Right lobe of liver (tissue), 6 donors: ENCODE measurements at regions not wholly inside any gene's neighbourhood (a gene's known extent, or its start where the extent isn't known, plus 50 kb on each side); places are given as distances from the start of the nearest gene placed in this dataset.
A peak's percentile ranks its signal among the peaks of the same experiment; 100 is the strongest.

Experiments
- ATAC-seq, 4 donors: fragments of 200-7000 bp; cut with Tn5 transposase; one replicate each; pipeline ENCODE4 v1.9.1; 2020; ENCODE audit warnings: mild to moderate bottlenecking in 4 of 4, moderate library complexity in 4 of 4
- DNase-seq, 3 donors: peaks; one replicate each; pipeline ENCODE4 v3.0.0-alpha.2; 2020
- H3K27ac ChIP-seq, 3 donors: fragments of 200-600 bp; one replicate each; pipeline ENCODE4 v1.8.0; 2022
- H3K27me3 ChIP-seq, 2 donors: fragments of 200-600 bp; one replicate each; pipeline ENCODE4 v1.8.0; 2022
- H3K36me3 ChIP-seq, 4 donors: fragments of 200-600 bp; sonication (generic) in 1 of 4; one replicate each; pipeline versions ENCODE4 v1.5.1 to v1.8.0; 2017 to 2022; ENCODE audit warnings: control low read depth in 1 of 4
- H3K4me1 ChIP-seq, 4 donors: fragments of 200-600 bp; sonication (generic) in 1 of 4; one replicate each; pipeline versions ENCODE4 v1.5.1 to v1.8.0; 2017 to 2022; ENCODE audit warnings: control low read depth in 1 of 4
- H3K4me3 ChIP-seq, 3 donors: fragments of 200-600 bp; one replicate each; pipeline ENCODE4 v1.8.0; 2022
- H3K9me3 ChIP-seq, 4 donors: fragments of 200-600 bp; sonication (generic) in 1 of 4; one replicate each; pipeline versions ENCODE4 v1.5.1 to v1.8.0; 2017 to 2022; ENCODE audit warnings: control low read depth in 1 of 4
- POLR2A ChIP-seq: fragments of 450-650 bp; IDR thresholded peaks from one replicate; pipeline ENCODE4 v1.6.1; 2017; ENCODE audit warnings: antibody characterized with exemption, mild to moderate bottlenecking
- WGBS: methylation state at CpG from one replicate; pipeline ENCODE4 v1.1.6; 2018; ENCODE audit warnings: low coverage, low lambda C conversion rate; ENCODE audit not compliant: insufficient coverage; ENCODE audit errors: missing lambda C conversion rate; 5-methylcytosine and 5-hydroxymethylcytosine counted together
- intact Hi-C, 2 donors: fragments of 100-400 bp; cut with DNase I; formaldehyde crosslinking; loops; one replicate each; pipeline versions ENCODE4 v1.11.2 to v1.14.1; 2022
- TF ChIP-seq, protein P1 (sequence below), 4 donors: fragments of 200-600 bp in 3 of 4; fragments of 450-650 bp in 1 of 4; IDR thresholded peaks; one replicate each; pipeline versions ENCODE4 v1.5.1 to v1.8.0; 2016 to 2022; ENCODE audit warnings: antibody characterized with exemption in 4 of 4, mild to moderate bottlenecking in 2 of 4
- donor health status: DM: no; HTN: yes; CAD: no.
- donor health status: DM: no; HTN: no; CAD: no.
- donor health status: DM: no; HTN: no; CAD: no.
- donor health status: DM: no; HTN: yes; CAD: no.
- donor health status: DM: no; HTN: yes; CAD: no.

DNA sequence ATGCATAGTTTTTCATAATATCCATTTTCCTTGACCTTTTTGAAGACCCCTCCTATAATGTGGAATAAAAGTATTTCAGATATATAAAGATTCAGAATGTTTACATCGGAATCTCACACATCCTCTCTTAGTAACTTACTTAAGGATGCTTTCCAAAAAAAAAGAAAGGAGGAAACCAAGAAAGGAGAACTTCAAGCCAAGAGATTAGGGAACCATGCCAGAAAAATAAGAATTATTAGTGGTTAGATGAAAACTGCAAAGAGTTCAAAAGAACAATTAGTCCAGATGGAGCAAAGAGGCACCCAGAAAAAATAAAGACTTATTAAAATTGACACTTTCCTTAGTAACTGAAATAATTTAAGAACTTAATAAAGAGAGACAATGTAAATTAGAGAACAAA lies 179.2 kb downstream of the DUSP6 start:
- Histone ChIP-seq H3K27ac (no peak overlapping the region), H3K9me3 (no peaks in the 10 kb centered on the region), H3K4me3 (no peak overlapping the region), H3K27me3 (no peaks in the 10 kb centered on the region), H3K4me1 (peaks cover 0 to 10% (median 3%) of the 10 kb centered on the region in 4 donors), H3K36me3 (no peaks in the 10 kb centered on the region)
- no peak for TF ChIP-seq POLR2A
- TF ChIP-seq, protein P1, sequence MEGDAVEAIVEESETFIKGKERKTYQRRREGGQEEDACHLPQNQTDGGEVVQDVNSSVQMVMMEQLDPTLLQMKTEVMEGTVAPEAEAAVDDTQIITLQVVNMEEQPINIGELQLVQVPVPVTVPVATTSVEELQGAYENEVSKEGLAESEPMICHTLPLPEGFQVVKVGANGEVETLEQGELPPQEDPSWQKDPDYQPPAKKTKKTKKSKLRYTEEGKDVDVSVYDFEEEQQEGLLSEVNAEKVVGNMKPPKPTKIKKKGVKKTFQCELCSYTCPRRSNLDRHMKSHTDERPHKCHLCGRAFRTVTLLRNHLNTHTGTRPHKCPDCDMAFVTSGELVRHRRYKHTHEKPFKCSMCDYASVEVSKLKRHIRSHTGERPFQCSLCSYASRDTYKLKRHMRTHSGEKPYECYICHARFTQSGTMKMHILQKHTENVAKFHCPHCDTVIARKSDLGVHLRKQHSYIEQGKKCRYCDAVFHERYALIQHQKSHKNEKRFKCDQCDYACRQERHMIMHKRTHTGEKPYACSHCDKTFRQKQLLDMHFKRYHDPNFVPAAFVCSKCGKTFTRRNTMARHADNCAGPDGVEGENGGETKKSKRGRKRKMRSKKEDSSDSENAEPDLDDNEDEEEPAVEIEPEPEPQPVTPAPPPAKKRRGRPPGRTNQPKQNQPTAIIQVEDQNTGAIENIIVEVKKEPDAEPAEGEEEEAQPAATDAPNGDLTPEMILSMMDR (IDR thresholded peaks at IDR 0.05) = no peak
- DNase-seq (no peak), ATAC-seq (no peak)
- 43% methylated on average over 1 of the region's 1 CpG for WGBS
- intact Hi-C loops = no loop called here

DNA sequence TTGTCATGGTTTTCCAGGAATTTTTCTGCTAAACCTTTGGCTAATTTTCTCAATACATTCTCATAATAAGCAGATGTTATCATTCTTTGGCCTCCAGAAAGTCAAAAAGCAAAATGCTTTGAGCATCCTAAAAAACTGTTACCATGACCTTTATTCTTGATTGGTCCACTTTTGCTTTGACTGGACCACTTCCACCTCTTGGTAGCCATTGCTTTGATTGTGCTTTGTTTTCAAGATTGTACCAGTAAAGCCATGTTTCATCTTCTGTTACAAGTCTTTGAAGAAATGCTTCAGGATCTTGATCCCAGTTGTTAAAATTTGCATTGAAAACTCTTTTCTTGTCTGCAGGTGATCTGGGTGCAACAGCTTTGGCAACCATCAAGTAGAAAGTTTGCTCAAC lies 180.1 kb downstream of the DUSP6 start:
- ATAC-seq = no peak
- Histone ChIP-seq H3K36me3 (no peaks in the 10 kb centered on the region), H3K4me3 (no peak overlapping the region), H3K9me3 (no peaks in the 10 kb centered on the region), H3K4me1 (peaks cover 0 to 17% (median 7%) of the 10 kb centered on the region in 4 donors), H3K27me3 (no peaks in the 10 kb centered on the region), H3K27ac (no peak overlapping the region)
- intact Hi-C loops = no loop called here
- TF ChIP-seq POLR2A = no peak
- TF ChIP-seq, protein P1 (IDR thresholded peaks at IDR 0.05) = no peak
- DNase-seq = no peak

DNA sequence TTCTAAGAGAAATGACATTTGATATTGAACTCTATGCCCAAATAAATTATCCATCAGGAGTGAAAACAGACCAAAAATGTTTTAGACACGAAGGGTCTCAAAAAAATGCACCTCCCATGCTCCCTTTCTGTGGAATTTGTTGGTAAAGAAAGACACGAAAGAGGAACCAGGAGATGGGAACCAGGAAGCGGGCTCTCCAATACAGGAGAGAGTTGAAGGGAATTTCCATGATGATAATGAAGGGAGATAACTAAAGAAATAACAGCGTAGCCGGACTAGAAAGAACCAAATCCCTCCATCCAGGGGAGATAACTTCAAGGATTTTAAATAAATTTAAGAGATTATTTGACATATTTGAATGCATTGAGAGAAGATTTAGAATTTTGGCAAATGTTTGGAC lies 183.0 kb downstream of the DUSP6 start:
- intact Hi-C loops = loop anchor here in 1 of 2 donors (5.0 kb wide), 1 partner anchor 183 kb away; the partner anchor contains the start of gene DUSP6
- no peak overlapping the region for H3K27ac ChIP-seq
- H3K4me1 ChIP-seq = peaks cover 0 to 21% (median 7%) of the 10 kb centered on the region in 4 donors

DNA sequence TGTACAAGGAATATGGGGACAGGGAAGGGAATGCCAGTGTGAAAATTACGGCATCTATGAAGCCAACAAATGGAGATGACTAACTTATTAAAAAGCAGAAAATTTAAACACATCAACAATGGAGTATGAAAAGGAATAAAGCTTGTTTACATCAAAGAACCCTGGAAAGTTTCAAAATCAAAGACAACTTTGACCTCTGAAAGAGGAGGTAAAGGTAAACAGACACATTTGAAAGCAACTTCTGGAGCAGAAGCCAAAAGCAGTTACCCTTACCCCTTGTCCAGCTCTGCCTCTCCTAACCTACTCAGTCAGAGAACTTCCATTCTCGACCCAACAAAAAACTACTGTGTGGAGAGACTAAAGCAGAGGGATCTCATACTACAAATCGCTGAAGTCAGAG lies 184.3 kb downstream of the DUSP6 start:
- intact Hi-C loops = loop anchor here in 1 of 2 donors (5.0 kb wide), 1 partner anchor 184 kb away; the partner anchor contains the start of gene DUSP6
- Histone ChIP-seq H3K9me3 (no peaks in the 10 kb centered on the region), H3K4me1 (peaks cover 0 to 34% (median 13%) of the 10 kb centered on the region in 4 donors), H3K36me3 (no peaks in the 10 kb centered on the region), H3K27ac (peak overlapping the region in 2 of 3 donors; percentile 23 to 41), H3K4me3 (no peak overlapping the region), H3K27me3 (no peaks in the 10 kb centered on the region)
- DNase-seq (no peak), ATAC-seq (peak; percentile 59 to 91 (median 87))
- 38% methylated on average over 3 of the region's 3 CpGs for WGBS
- TF ChIP-seq POLR2A = no peak
- TF ChIP-seq, protein P1 (IDR thresholded peaks at IDR 0.05) = no peak

More for the DNA sequence above, 183.0 kb downstream of the DUSP6 start:
- Histone ChIP-seq H3K4me3 (no peak overlapping the region), H3K9me3 (no peaks in the 10 kb centered on the region), H3K36me3 (no peaks in the 10 kb centered on the region), H3K27me3 (no peaks in the 10 kb centered on the region)
- no peak for TF ChIP-seq POLR2A
- TF ChIP-seq, protein P1 (IDR thresholded peaks at IDR 0.05) = no peak
- no peak for ATAC-seq
- DNase-seq = no peak
- WGBS = 66% methylated on average over 5 of the region's 5 CpGs

DNA sequence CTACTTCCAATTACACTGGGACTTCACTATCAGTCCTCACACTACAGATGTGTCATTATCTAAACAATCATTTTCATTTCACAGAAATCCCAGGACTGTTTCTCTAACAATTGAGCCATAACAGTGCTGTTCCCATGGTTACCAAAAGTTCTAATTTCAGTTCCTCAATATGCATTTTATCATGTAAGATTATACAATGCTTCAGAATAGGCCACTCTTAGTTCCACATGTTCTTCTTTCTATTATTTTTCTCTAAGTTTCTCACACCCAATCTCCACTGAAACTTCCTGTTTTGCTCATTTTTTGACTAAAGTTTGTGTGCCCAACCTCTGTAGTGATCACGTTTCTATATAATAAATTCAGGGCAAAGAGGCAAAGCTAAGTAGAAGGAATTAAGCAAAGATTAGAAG lies 185.8 kb downstream of the DUSP6 start:
- DNase-seq (no peak), ATAC-seq (peak in 3 of 4 donors; percentile 2 to 7 (median 6))
- Histone ChIP-seq H3K4me1 (peaks cover 0 to 48% (median 20%) of the 10 kb centered on the region in 4 donors), H3K27me3 (no peaks in the 10 kb centered on the region), H3K36me3 (no peaks in the 10 kb centered on the region), H3K9me3 (no peaks in the 10 kb centered on the region), H3K27ac (peak overlapping the region in 1 of 3 donors; percentile 24), H3K4me3 (no peak overlapping the region)
- intact Hi-C loops = loop anchor here in 1 of 2 donors (5.0 kb wide), 1 partner anchor 186 kb away; the partner anchor contains the start of gene DUSP6
- WGBS = 81% methylated on average over 1 of the region's 1 CpG
- TF ChIP-seq, protein P1 (IDR thresholded peaks at IDR 0.05) = no peak
- TF ChIP-seq POLR2A = no peak
